ENCODE measurements at regions not wholly inside any gene's neighbourhood (a gene's known extent, or its start where the extent isn't known, plus 50 kb on each side); places are given as distances from the start of the nearest gene placed in this dataset.

DNA sequence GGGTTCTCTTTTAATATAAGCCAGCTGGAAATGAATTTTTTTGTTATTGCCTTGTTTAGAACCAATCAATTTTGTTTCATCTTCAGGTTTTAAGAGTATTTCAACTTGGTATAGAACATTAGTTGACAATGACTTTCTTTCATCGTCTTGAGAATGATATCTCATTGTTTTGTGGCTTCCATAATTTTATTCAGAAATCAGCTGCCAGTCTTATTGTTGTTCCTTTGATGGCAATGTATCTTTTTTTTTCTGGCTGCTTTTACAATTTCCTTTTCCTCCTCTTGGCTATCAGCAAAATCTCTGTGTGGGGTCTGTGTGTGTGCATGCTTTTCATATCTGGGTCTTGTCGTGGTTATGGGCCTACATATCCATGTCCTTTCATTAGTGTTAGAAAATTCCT lies 1536.4 kb upstream of the TENM3 start:
- Histone ChIP-seq H3K4me1 (no peaks in the 10 kb centered on the region), H3K36me3 (no peaks in the 10 kb centered on the region), H3K27me3 (no peaks in the 10 kb centered on the region), H3K4me3 (no peak overlapping the region), H3K27ac (no peak overlapping the region), H3K9me3 (no peaks in the 10 kb centered on the region)
- WGBS = 82% methylated on average over 2 of the region's 2 CpGs
- no peak for DNase-seq (ENCODE audit: low spot score in 2 of 2)
- TF ChIP-seq POLR2AphosphoS5 (IDR thresholded peaks at IDR 0.05) = no peak

- Histone ChIP-seq H3K4me3 (no peak overlapping the region), H3K27me3 (no peaks in the 10 kb centered on the region), H3K27ac (no peak overlapping the region), H3K9me3 (no peaks in the 10 kb centered on the region), H3K4me1 (no peaks in the 10 kb centered on the region), H3K36me3 (no peaks in the 10 kb centered on the region)
- DNase-seq (ENCODE audit: low spot score in 2 of 2) = no peak
- WGBS = 47% methylated on average over 5 of the region's 5 CpGs
- TF ChIP-seq POLR2AphosphoS5 (IDR thresholded peaks at IDR 0.05) (no peak), EP300 (IDR thresholded peaks at IDR 0.05) (no peak), POLR2A (IDR thresholded peaks at IDR 0.05) (no peak)
- TF ChIP-seq, protein P1, sequence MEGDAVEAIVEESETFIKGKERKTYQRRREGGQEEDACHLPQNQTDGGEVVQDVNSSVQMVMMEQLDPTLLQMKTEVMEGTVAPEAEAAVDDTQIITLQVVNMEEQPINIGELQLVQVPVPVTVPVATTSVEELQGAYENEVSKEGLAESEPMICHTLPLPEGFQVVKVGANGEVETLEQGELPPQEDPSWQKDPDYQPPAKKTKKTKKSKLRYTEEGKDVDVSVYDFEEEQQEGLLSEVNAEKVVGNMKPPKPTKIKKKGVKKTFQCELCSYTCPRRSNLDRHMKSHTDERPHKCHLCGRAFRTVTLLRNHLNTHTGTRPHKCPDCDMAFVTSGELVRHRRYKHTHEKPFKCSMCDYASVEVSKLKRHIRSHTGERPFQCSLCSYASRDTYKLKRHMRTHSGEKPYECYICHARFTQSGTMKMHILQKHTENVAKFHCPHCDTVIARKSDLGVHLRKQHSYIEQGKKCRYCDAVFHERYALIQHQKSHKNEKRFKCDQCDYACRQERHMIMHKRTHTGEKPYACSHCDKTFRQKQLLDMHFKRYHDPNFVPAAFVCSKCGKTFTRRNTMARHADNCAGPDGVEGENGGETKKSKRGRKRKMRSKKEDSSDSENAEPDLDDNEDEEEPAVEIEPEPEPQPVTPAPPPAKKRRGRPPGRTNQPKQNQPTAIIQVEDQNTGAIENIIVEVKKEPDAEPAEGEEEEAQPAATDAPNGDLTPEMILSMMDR (IDR thresholded peaks at IDR 0.05) = no peak
These were observed 1532.4 kb upstream of the TENM3 start for GRCh38 chr4:180710628-180711337.

DNA sequence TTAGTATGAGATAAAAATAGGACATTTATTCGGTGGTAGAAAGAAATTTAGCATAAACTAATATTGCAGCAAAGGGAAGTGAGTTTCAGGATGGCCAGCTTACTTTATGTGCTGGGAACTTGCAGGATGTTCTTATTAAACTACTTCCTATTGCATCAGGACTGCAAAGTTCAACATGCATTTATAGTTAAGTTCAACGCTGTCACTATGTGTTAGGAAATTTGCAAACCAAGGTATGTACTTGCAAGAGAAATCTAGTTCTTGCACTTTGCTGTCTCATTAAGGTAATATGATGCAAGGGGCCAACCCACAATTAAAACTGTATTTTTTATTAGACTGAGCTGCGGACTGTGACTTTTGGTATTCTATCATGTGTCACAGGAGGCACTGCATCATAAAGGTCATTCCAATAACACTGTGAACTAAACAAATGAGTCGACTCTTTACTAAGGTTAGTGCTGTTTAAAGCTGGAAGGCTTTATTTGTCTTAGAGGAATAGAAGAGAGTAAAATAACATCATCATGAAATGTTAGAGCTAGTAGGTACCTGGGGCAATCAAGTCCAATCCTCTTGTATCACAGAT lies 1525.7 kb upstream of the TENM3 start:
- Histone ChIP-seq H3K9me3 (no peaks in the 10 kb centered on the region), H3K4me3 (no peak overlapping the region), H3K27me3 (no peaks in the 10 kb centered on the region), H3K27ac (no peak overlapping the region), H3K36me3 (no peaks in the 10 kb centered on the region), H3K4me1 (no peaks in the 10 kb centered on the region)
- TF ChIP-seq POLR2A (IDR thresholded peaks at IDR 0.05) (no peak), EP300 (IDR thresholded peaks at IDR 0.05) (no peak), POLR2AphosphoS5 (IDR thresholded peaks at IDR 0.05) (no peak)
- TF ChIP-seq, protein P1 (IDR thresholded peaks at IDR 0.05) = no peak
- DNase-seq (ENCODE audit: low spot score in 2 of 2) = no peak
- WGBS = 60% methylated on average over 4 of the region's 4 CpGs

DNA sequence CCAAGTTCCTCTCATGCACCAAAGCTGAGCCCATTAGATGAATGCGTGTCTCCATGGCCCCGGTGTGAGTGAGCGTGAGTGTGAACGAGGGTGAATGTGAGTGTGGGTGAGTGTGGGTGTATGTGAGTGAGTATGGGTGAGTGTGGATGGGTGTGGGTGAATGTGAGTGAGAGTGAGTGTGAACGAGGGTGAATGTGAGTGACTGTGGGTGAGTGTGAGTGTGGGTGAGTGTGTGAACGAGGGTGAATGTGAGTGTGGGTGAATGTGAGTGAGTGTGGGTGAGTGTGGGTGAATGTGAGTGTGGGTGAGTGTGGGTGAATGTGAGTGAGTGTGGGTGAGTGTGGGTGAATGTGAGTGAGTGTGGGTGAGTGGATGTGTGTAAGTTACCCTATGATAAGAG lies 1521.8 kb upstream of the TENM3 start:
- Histone ChIP-seq H3K4me1 (no peaks in the 10 kb centered on the region), H3K27me3 (no peaks in the 10 kb centered on the region), H3K9me3 (no peaks in the 10 kb centered on the region), H3K27ac (no peak overlapping the region), H3K4me3 (no peak overlapping the region), H3K36me3 (no peaks in the 10 kb centered on the region)
- DNase-seq (ENCODE audit: low spot score in 2 of 2) = no peak
- TF ChIP-seq POLR2AphosphoS5 (IDR thresholded peaks at IDR 0.05) = no peak
- no peak for TF ChIP-seq EP300 (IDR thresholded peaks at IDR 0.05)
- TF ChIP-seq, protein P1 (IDR thresholded peaks at IDR 0.05) = no peak
- TF ChIP-seq POLR2A (IDR thresholded peaks at IDR 0.05) = no peak
- WGBS = 74% methylated on average over 6 of the region's 6 CpGs

DNA sequence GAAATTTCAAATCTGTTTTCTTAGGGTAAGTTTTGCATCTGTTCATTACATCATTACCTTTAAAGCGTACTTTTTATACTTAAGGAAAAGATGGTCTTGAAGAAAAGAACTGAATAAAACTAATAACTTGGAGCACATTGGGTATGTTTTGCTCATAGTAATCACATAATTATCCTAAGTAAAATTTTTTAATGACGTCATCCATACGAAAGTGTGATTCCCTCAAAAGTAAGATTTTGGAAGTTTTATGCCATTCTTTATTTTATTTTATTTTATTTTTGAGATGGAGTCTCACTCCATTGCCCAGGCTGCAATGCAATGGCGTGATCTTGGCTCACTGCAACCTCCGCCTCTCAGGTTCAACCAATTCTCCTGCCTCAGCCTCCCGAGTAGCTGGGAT lies 1516.6 kb upstream of the TENM3 start:
- TF ChIP-seq EP300 (IDR thresholded peaks at IDR 0.05) = no peak
- no peak for TF ChIP-seq POLR2AphosphoS5 (IDR thresholded peaks at IDR 0.05)
- TF ChIP-seq POLR2A (IDR thresholded peaks at IDR 0.05) = no peak
- TF ChIP-seq, protein P1 (IDR thresholded peaks at IDR 0.05) = no peak
- H3K27me3 ChIP-seq = no peaks in the 10 kb centered on the region
- no peak for DNase-seq (ENCODE audit: low spot score in 2 of 2)
- WGBS = 79% methylated on average over 6 of the region's 6 CpGs
- H3K9me3 ChIP-seq = no peaks in the 10 kb centered on the region
- no peak overlapping the region for H3K4me3 ChIP-seq
- H3K36me3 ChIP-seq = no peaks in the 10 kb centered on the region
- H3K27ac ChIP-seq = no peak overlapping the region
- H3K4me1 ChIP-seq = no peaks in the 10 kb centered on the region
